ENCODE measurements at regions not wholly inside any gene's neighbourhood (a gene's known extent, or its start where the extent isn't known, plus 50 kb on each side); places are given as distances from the start of the nearest gene placed in this dataset.

DNA sequence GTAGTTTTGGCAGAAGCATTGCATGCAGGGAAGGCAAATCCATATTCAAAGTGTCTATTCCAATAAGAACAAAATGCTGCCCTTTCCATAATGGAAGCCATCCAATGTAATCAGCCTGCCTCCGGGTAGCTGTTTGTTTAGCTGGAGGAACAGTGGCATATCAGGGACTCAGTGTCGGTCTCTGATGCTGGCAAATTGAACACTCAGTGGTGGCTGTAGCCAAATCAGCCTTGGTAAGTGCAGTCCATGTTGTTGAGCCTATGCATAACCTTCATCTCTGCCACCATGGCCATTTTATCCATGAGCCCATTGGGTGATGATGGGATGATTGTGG, 147.8 kb upstream of the MAX start:
- no peak for DNase-seq (ENCODE audit: low read depth)

DNA sequence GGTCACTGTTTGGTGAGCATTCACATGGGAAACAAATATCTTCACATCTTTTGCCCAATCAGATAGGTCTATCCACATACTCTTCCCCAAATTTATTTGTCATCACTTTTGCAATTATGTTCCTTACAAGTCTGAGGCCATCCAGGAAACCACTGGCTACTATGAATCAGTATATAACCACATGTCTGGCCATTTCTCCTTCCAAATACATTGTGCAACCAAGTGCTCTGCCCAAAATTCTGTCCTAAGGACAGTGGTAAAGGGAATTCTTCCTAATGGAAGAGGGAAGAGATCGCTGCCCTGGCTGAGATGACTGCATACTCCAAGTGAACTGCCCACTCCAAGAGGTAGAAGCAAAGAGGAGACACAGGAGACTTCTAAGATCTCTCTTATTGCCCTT, 148.9 kb upstream of the MAX start:
- peak; percentile 73 for DNase-seq (ENCODE audit: low read depth)

DNA sequence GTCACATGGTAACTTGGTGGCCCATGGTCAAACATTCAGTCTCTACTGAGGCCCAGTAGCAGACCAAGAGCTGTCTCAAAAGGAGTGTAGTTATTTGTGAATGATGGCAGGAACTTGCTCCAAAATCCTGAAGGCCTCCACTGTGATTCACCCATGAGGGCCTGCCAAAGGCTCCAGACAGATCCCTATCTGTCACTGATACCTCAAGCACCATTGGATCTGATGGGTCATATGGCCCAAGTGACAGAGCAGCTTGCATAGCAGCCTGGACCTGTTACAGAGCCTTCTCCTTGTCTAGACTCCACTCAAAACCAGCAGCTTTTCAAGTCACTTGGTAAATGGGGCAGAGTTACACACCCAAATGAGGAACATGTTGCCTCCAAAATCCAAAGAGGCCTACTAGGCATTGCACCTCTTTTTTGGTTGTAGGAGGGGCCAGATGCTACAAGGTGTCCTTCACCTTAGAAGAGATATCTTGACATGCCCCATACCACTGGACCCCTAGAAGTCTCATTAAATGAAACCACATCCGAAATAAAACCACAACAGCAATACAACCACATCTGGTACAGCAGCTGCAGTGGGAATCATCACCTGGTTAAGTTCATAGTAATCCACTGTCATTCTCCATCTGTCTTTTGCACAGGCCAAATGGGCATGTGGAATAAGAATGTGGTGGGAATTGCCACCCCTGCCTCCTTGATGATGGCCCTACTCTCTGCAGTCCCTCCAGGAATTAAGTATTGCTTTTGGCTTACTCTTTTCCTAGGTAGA, 150.4 kb upstream of the MAX start:
- DNase-seq (ENCODE audit: low read depth), result no peak

DNA sequence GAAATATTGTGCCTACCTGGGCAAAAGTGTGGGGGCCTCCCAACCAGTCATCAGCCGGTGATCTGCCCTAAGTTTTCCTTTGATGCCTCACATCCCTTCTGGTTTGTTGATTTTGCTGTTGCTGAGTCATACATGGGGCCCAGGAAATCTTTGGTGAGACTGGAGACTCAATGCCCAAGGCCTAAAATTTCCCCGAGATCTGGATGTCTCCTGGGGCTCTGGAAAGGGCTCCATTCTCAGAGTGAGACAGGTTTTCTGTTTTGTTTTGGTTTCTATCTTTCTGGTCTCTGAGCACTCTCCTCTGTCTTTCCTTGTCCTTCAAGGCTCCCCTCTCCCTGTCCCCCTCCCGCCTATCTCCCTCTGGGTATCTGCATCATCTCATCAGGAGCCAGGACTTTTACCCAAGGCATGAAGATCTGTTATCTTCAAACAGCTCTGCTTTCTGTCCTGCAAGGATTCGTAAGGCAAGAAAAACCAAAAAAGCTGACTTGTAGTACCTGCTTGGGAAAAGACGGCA, 152.8 kb upstream of the MAX start:
- no peak for DNase-seq (ENCODE audit: low read depth)

DNA sequence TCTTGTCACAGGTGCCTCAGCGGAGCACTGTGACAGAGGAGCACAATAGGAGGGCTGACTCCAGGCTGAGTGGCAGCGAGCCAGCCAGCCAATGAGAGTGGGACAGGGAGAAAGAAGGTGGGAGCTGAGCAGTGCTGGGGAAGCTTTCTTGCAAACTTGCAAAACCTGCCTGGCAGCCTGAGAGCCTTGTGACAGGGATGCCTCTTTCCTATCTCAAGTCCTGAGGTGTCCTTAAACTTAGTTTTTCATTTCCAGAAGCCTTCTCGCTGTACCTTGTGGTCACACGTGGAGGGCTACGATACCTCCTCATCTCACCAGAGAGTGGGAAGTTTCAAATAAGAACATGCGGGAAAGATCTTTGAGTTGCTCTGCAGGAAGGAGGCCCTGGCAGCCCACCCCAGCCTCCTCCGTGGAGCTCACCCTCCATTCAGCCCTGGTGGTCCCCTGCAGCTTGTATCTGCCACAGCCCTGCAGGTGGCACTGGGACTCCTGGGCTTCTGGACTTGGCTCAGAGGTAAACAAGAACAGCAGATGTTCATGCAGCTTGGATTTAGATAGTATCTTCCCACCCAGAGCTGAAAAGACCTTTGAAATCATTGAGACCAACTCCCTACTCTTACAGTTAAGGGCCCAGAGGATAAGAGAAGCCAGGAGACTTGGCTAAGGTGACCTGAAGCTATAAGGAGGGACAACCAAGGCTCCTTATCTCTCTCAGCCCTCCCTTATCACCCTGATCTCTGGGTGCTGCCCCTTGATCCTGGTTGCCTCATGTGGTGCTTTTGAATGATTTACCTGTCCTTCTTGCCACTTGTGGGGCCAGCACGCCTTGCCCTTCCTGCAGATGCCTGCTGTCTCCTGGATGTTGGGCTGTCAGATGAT, 153.5 kb upstream of the MAX start:
- no peak for DNase-seq (ENCODE audit: low read depth)

DNA sequence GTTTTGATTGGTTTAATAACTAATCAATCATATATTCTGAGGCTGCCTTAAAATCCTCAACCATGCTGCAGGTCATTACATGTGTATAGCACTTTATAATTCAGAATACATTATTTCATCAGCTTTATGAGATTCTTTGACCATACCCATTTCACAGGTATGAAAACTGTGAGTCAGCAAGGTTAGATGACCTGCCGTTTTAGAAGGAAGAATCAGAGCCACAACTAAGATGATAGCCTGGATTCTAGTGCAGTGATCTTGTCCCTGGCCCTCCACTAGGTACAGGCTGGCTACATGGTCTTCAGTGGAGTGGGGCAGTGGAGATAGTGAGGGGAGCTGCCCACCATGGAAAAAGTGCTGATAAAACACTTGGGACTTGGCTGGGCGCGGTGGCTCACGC, 154.4 kb upstream of the MAX start:
- no peak for DNase-seq (ENCODE audit: low read depth)

DNA sequence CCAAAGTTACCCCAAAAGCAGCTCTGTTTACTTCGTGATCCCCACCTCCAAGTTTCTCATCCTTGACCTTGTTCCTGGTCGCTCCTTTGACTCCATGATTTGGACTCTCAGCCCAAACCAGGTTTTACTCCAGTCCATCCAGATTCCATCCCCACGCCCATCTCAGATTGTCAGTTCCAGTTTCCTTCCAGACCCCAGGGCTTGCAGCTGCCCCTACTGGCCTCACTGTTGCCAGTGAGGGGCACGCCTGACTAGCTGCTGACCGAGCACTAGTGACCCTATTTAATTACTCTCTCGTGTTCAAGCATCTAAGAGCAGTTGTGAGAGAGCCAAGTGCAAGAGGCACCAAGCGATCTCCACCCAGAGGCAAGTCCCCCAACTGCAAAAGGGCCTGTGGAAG, 155.1 kb upstream of the FUT8 start:
- DNase-seq (ENCODE audit: low read depth), result no peak

DNA sequence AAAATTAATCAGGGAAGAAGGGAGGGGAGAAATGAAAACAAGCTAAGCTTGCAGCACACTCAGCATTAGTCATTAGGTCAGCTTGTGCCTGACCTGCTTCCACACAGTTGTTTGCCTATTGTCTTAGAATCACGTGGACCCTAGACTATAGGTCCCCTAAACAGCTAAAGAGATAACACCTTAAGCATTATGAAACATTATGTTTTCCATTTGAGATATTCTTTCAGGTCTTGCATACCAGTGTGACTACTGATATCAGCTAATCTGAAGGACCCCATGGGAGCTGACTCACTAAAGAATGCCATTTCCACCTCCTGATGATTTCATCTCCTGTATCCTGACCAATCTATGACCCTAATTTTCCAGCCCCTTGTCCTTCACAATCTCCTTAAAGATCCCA, 154.1 kb upstream of the FUT8 start:
- peak; percentile 60 for DNase-seq (ENCODE audit: low read depth)

DNA sequence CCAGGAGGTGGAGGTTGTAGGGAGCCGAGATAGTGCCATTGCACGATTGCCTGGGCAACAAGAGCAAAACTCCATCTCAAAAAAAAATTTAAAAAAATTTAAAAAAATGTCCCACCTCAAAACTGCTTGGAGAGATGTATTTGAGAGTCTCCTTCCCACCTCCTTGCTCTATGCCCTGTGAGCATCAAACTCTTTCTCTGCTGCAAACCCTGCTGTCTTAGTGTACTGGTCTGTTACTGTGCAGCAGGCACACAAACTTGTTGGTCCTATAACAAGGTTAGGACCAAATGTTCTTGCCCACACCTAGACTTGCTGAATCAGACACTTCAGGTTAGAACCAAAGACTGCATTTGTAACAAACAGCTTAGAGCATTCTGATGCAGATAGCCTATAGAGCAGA, 153.5 kb upstream of the FUT8 start:
- no peak for DNase-seq (ENCODE audit: low read depth)

DNA sequence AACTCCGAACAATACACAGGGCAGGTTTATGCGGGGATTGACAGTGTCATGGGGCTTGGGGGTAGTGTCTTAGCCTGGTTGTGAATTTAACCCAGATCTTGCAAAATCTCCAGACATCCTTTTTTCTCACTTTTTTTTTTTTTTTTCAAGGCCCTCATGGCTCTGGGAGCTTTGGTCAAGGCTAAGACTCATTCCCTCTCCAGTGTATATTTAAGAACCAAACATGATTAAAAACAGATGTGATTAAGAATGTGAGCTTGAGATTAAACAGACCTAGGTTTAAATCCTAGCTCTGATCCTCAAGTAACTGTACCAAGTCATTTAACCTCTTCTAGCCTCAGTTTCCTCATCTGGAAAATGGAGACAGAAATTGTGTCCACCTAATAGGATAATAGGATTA, 151.7 kb upstream of the FUT8 start:
- no peak for DNase-seq (ENCODE audit: low read depth)

DNA sequence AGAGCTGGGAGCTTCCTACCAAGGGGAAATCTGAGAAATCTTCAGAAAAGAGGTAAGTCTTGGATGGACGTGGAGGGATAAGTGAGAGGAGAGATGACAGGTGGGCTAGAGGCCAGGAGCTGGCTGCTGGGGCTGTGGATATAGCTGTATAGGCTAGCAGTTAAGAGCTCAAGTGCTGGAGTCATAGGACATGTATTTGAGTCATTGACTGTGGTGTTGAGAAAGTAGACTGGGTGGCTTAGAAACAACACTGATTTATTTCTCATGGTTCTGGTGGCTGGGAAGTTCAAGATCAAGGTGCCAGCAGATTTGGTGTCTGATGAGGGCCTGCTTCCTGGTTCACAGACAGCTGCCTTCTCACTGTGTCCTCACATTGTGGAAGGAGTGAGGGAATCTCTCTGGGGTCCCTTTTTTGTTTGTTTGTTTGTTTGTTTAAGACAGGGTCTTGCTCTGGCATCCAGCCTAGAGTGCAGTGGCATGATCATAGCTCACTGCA, 151.1 kb upstream of the FUT8 start:
- DNase-seq (ENCODE audit: low read depth), result no peak

DNA sequence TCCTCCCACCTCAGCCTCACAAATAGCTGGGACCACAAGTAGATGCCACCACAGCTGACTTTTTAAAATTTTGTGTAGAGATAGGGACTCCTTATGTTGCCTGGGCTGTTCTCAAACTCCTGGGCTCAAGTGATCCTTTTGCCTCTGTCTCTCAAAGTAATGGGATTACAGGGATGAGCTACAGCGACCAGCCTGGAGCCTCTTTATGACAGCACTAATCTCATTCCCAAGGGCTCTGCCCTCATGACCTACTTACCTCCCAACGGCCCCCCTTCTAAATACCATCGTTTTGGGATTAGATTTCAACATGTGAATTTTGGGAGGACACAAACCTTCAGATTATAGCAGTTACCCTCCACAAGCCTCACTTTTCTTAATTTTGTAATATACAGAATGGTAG, 150.6 kb upstream of the FUT8 start:
- DNase-seq (ENCODE audit: low read depth), result no peak

DNA sequence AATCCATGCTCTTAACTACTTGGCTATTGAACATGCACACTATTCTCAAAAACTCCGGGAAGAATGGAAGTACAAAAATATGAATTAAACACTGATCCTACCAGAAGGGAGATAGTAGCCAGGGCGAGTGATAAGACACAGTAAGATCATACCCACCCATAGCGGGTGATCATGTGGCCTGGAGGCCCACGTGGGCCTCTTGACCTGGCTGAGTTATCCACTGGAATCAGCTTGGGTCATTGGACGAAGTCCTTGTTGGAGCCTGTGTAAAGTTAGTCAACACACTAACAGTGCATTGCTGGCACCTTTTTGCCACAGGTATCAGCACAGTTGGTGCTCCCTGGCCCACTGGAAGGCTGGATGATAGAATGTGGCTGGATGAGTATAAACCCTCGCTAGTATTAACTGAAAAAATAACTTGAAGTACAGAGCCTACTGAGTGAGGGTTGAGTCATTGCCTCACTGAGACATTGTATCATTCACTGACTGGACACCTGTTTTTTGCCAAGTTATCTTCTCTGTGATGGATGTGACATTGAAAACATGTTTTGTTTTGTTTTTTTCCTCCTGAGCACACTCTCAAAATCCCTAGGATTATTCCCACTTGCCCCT, 149.2 kb upstream of the FUT8 start:
- no peak for DNase-seq (ENCODE audit: low read depth)

DNA sequence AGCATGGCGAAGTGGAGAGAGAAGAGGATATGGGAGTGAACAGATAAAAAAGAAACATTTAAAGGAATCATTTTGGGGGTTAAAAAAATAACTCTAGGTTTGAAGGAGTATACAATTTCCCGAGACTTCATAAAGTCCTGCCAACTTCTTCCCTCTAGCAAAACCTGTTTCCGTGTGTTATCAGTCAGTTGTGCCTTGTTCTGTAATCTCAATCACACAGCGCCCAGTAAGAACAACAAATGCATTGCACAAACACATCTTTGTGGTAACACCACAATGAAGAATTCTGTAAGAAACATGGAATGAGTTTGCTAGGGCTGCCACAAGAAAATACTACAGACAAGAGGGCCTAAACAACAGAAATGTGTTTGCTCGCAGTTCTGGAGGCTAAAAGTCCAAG, 144.7 kb upstream of the FUT8 start:
- no peak for DNase-seq (ENCODE audit: low read depth)

DNA sequence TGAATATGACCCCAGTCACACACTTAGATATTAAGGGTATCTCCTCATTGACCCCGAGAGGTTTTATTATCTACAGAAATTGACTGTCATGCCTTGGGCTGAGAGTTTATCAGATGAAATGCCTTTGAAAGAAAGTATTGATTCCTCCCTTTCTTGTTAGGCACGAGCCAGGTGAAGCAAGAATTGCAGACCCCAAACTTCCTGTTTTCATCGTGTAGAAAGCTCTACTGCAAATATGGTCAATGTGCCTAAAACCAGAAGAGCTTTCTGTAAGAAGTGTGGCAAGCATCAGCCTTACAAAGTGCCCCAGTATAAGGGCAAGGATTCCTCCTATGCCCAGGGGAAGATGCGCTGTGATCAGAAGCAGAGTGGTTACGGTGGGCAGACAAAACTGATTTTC, 143.9 kb upstream of the FUT8 start:
- no peak for DNase-seq (ENCODE audit: low read depth)

DNA sequence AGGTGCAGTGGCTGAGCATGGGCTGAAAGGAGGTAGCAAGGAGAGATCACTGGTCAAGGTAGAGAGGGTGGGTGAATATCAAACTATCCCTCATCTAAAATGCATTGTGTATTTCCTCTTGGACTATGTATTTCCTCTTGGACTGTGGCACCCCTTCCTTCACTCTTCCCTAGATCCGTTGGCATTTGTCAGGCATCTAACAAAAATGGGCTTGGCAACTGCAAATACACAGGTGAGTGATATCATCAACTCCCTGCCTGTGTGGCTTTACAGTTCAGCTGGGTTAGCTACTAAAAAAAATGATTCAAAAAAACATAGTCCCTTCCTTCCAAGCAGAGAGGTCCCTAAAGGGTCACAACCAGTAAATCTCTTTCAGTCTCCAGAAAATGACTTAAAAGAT, 142.8 kb upstream of the FUT8 start:
- no peak for DNase-seq (ENCODE audit: low read depth)

DNA sequence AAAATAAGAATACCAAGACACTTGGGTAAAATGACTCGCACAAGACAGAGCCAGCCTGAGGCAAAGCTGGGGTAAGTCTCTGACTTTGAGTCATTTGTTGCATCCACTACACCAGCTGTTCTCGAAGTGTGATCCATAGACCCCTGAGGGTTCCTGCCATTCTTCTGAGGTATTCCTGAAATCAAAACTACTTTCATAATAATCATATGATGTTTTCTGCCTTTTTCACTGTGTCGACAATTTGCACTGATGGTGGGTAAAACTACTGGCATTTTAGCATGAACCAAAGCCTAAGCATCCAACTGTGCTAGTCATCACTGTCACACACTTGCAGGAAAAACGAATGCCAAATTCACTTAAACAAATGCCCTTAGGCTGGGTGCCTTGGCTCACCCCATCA, 135.5 kb upstream of the FUT8 start:
- DNase-seq (ENCODE audit: low read depth), result no peak

DNA sequence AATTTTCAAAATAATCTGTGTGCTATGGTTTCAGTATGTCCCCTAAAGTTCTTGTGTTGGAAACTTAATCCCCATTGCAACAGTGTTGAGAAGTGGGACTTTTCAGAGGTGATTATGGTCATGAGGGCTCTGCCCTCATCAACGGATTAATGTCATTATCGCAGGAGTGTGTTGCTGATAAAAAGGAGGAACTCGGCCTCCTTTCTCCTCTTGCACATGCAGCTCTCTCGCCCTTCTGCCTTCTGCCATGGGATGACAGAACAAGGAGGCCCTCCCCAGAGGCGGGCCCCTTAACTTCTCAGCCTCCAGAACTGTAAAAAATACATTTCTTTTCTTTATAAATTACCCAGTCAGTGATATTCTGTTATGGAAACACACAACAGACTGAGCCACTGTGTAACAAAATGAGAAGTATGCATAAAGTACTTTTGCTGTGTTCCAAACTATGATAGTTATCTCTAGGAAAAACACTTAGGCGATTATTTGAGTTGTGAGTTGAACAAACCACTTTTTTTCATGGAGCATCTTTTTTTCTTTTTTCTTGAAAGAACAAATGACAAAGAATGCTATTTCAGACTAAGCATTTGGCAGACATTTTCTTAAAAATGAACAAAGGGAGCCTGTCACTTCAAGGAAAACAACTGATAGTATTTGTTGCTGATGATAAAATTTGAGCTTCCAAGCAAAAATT, 134.8 kb upstream of the FUT8 start:
- no peak for DNase-seq (ENCODE audit: low read depth)

DNA sequence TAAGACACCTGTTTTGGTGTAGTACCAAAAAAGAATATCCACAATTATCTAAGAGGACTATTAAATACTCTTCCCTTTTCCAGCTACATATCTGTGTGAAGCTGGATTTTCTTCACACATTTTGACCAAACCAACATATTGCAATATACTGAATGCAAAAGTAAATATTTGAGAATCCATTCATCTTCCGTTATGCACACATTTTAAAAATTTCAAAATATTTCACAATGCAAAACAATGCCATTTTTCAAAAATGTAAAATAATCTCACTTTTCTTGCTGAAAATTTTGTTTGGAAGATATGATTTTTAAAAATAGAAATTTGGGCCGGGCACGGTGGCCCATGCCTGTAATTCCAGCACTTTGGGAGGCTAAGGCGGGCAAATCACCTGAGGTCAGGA, 133.9 kb upstream of the FUT8 start:
- no peak for DNase-seq (ENCODE audit: low read depth)

DNA sequence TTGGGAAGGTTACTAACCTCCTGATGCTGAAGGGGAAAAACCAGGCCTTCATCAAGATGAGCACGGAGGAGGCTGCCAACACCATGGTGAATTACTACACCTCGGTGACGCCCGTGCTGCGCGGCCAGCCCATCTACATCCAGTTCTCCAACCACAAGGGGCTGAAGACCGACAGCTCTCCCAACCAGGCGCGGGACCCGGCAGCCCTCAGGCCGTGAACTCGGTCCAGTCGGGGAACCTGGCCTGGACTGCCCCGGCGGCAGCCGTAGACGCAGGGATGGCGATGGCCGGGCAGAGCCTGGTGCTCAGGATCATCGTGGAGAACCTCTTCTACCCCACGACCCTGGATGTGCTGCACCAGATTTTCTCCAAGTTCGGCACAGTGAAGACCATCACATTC, 133.0 kb upstream of the FUT8 start:
- DNase-seq (ENCODE audit: low read depth), result no peak

DNA sequence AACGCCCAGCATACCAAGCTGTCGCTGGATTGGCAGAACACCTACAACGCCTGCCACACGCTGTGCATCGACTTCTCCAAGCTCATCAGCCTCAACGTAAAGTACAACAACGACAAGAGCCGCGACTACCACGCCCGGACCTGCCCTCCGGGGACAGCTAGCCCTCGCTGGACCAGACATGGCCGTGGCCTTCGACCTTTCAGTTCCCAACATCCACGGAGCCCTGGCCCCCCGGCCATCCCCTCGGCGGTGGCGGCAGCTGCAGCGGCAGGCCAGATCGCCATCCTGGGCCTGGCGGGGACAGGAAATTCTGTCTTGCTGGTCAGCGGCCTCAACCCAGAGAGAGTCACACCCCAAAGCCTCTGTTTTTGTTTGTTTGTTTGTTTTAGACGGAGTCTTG, 132.6 kb upstream of the FUT8 start:
- DNase-seq (ENCODE audit: low read depth), result no peak

DNA sequence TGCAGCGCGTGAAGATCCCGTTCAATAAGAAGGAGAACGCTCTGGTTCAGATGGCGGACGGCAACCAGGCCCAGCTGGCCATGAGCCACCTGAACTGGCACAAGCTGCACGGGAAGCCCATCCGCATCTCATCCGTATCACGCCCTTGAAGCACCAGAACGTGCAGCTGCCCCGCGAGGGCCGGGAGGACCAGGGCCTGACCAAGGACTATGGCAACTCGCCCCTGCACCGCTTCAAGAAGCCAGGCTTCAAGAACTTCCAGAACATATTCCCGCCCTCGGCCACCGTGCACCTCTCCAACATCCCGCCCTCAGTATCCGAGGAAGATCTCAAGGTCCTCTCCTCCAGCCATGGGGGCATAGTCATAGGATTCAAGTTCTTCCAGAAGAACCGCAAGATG, 131.9 kb upstream of the FUT8 start:
- no peak for DNase-seq (ENCODE audit: low read depth)

All from non-pigmented ciliary epithelial cell (primary cell).